Amniotic stem cell (primary cell): ENCODE measurements at regions not wholly inside any gene's neighbourhood (a gene's known extent, or its start where the extent isn't known, plus 50 kb on each side); places are given as distances from the start of the nearest gene placed in this dataset.
"Not testable (repeated sequence)": the region's sequence is repeated elsewhere in the genome, so short reads cannot be mapped to it uniquely, and the experiment has no call there.

Experiments
- DNase-seq: peaks from one replicate; lab custom pipeline; 2025; lab: John Stamatoyannopoulos, UW

GRCh38 chr5:99901972-99902371 is 633.2 kb upstream of the FAM174A start:
- DNase-seq = no peak

GRCh38 chr5:99900302-99900852 is 634.8 kb upstream of the FAM174A start:
- no peak for DNase-seq

GRCh38 chr5:99879791-99880511 is 655.2 kb upstream of the FAM174A start:
- DNase-seq = no peak

- no peak for DNase-seq
Observed at GRCh38 chr5:99878830-99879229, 656.3 kb upstream of the FAM174A start.

- DNase-seq = no peak
Observed at GRCh38 chr5:99866740-99867139, 668.4 kb upstream of the FAM174A start.

GRCh38 chr5:99865159-99865558 is 670.0 kb upstream of the FAM174A start:
- no peak for DNase-seq

GRCh38 chr5:99835791-99836190 is 699.4 kb upstream of the FAM174A start:
- no peak for DNase-seq

GRCh38 chr5:99827136-99827535 is 708.0 kb upstream of the FAM174A start:
- DNase-seq = no peak

- DNase-seq = no peak
Observed at GRCh38 chr5:99817796-99818195, 717.4 kb upstream of the FAM174A start.

GRCh38 chr5:99814321-99815063 is 720.7 kb upstream of the FAM174A start:
- no peak for DNase-seq

GRCh38 chr5:99808657-99809230 is 726.4 kb upstream of the FAM174A start:
- DNase-seq = no peak

GRCh38 chr5:99807346-99807745 is 727.8 kb upstream of the FAM174A start:
- no peak for DNase-seq

GRCh38 chr5:99795031-99795430 is 740.1 kb upstream of the FAM174A start:
- DNase-seq = no peak

- no peak for DNase-seq
Observed at GRCh38 chr5:99788482-99788881, 746.7 kb upstream of the FAM174A start.

GRCh38 chr5:99775189-99775588 is 760.0 kb upstream of the FAM174A start:
- DNase-seq = no peak

GRCh38 chr5:99773290-99773689 is 761.9 kb upstream of the FAM174A start:
- DNase-seq = no peak

GRCh38 chr5:99771296-99771695 is 763.9 kb upstream of the FAM174A start:
- no peak for DNase-seq

GRCh38 chr5:99765011-99765410 is 770.2 kb upstream of the FAM174A start:
- no peak for DNase-seq

- DNase-seq = no peak
Observed at GRCh38 chr5:99763021-99763774, 772.0 kb upstream of the FAM174A start.

- DNase-seq = no peak
Observed at GRCh38 chr5:99747342-99747741, 787.8 kb upstream of the FAM174A start.

GRCh38 chr5:99733146-99733545 is 802.0 kb upstream of the FAM174A start:
- DNase-seq = not testable (repeated sequence)

- not testable (repeated sequence) for DNase-seq
Observed at GRCh38 chr5:99730653-99731052, 801.8 kb upstream of the CHD1 start.
